ENCODE measurements at regions not wholly inside any gene's neighbourhood (a gene's known extent, or its start where the extent isn't known, plus 50 kb on each side); places are given as distances from the start of the nearest gene placed in this dataset.

GRCh38 chr15:35150361-35150760, 65.3 kb upstream of the NANOGP8 start:
- TF ChIP-seq CEBPB (IDR thresholded peaks at IDR 0.05) (no peak), CREB1 (IDR thresholded peaks at IDR 0.05; ENCODE audit: low read depth) (no peak), MAX (IDR thresholded peaks at IDR 0.05) (no peak), REST (IDR thresholded peaks at IDR 0.05; ENCODE audit: low read depth) (no peak), RAD21 (IDR thresholded peaks at IDR 0.05; ENCODE audit: low read depth) (no peak)

Measured in Ishikawa (cell line).